ENCODE measurements at regions not wholly inside any gene's neighbourhood (a gene's known extent, or its start where the extent isn't known, plus 50 kb on each side); places are given as distances from the start of the nearest gene placed in this dataset.

DNA sequence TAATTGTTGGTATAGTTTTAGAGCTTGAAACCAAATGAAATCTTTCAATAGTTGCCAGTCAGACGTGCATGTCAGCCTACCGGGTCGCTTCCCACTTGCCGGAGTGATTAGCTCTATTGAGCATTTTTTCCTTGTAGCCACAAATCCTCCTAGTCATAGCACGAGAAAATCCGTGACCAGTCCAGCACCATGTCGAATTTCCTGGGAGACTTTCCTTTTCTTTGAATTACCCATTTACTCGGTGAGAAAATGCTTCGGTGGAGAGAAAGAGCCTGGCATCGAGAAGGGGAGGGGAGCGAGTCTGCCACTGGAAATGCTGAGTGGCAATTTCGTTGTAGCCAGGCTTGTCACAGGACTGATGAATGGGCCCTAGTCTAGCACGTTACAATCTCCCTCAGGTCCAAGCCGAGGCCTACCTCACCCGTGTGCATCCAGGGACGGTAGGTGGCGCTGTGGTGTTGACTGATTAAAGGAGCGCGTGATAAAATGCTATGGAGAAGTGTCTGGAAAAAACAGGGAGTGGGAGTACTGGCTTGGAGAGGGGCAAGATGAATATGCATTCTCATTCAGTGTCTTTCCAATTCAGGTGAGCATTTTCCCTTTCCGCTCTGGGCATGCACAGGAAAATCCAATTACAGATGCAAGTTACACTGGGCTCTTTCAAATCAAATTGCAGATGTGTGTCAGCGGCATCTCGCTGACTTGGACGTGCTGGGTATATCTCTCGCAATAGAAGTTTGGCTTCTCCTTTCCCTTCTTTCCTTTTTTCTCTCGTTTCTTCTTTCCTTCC lies 238.8 kb downstream of the EDEM1 start:
- in situ Hi-C loops (cut with MboI; ENCODE audit: low sequenced_read_pairs): loop anchor here (25.0 kb wide), 1 partner anchor 311 kb away; no protein-coding TSS in a partner anchor

GRCh38 chr3:5427021-5427420 lies 239.5 kb downstream of the EDEM1 start:
- in situ Hi-C loops (cut with MboI; ENCODE audit: low sequenced_read_pairs): loop anchor here (25.0 kb wide), 1 partner anchor 310 kb away; no protein-coding TSS in a partner anchor

GRCh38 chr3:5427938-5428337 lies 240.4 kb downstream of the EDEM1 start:
- in situ Hi-C loops (cut with MboI; ENCODE audit: low sequenced_read_pairs): loop anchor here (25.0 kb wide), 1 partner anchor 309 kb away; no protein-coding TSS in a partner anchor

- in situ Hi-C loops (cut with MboI; ENCODE audit: low sequenced_read_pairs): loop anchor here (25.0 kb wide), 1 partner anchor 308 kb away; no protein-coding TSS in a partner anchor
These were observed 241.4 kb downstream of the EDEM1 start for GRCh38 chr3:5428607-5429516.

GRCh38 chr3:5429517-5429890 lies 242.0 kb downstream of the EDEM1 start:
- in situ Hi-C loops (cut with MboI; ENCODE audit: low sequenced_read_pairs): loop anchor here (25.0 kb wide), 1 partner anchor 308 kb away; no protein-coding TSS in a partner anchor

DNA sequence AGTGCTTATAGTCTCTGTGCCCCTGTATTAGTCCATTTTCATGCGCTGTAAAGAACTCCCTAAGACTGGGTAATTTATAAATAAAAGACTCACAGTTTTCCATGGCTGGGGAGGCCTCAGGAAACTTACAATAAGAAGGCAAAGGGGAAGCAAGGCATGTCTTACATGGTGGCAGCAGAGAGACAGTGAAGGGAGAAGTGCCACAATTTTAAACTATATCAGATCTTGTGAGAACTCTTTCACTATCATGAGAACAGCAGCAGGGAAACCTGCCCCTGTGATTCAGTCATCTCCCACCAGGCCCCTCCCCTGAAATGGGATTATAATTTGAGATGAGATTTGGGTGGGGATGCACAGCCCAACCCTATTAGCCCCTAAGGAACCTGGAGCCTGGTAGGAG lies 243.2 kb downstream of the EDEM1 start:
- in situ Hi-C loops (cut with MboI; ENCODE audit: low sequenced_read_pairs): loop anchor here (25.0 kb wide), 1 partner anchor 307 kb away; no protein-coding TSS in a partner anchor

DNA sequence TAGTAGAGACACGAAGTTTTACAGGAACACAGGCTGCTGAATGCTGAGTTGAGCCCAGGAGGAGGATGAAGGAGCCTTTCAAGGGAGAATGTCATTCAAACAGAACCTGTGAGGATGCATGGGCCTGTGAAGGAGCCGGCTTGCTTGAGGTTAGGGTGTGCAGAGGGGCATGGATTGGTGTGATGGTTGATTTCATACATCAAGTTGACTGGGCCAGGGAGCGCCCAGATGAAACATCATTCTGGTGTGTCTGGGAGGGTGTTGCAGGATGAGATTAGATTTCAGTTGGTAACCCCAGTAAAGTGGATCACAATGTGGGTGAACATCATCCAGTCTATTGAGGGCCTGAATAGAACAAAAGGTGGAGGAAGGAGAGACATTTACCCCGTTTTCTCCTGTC lies 243.6 kb downstream of the EDEM1 start:
- in situ Hi-C loops (cut with MboI; ENCODE audit: low sequenced_read_pairs): loop anchor here (25.0 kb wide), 1 partner anchor 306 kb away; no protein-coding TSS in a partner anchor

DNA sequence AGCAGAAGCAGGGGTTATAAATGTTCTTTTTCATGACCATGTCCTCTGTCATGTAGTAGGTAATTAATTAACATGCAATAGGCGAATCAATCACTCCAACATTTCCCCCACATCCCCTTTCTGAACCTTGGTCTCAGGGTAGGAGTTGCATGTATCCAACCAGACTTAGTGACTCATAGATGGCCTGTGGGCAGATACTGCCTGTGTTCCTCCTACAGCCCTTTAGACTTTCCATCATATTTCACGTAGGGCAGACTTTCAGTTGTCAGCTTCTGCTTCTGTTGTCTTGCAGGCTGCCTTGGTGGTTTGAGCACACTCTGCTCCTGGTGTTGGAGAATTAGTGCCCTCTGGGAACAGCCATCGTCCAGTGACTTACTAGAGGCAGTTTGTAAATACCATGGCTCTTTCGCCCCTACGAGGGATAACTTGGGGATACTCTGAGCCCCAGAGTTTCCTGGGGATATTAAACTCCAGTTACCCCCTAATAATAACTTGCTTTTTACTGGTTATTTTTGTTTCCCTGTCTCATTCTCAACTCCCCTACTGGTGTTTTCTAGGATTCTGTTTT lies 244.4 kb downstream of the EDEM1 start:
- in situ Hi-C loops (cut with MboI; ENCODE audit: low sequenced_read_pairs): loop anchor here (25.0 kb wide), 1 partner anchor 305 kb away; no protein-coding TSS in a partner anchor

- in situ Hi-C loops (cut with MboI; ENCODE audit: low sequenced_read_pairs): loop anchor here (25.0 kb wide), 1 partner anchor 300 kb away; no protein-coding TSS in a partner anchor
These were observed 249.8 kb downstream of the EDEM1 start for GRCh38 chr3:5437296-5437782.

DNA sequence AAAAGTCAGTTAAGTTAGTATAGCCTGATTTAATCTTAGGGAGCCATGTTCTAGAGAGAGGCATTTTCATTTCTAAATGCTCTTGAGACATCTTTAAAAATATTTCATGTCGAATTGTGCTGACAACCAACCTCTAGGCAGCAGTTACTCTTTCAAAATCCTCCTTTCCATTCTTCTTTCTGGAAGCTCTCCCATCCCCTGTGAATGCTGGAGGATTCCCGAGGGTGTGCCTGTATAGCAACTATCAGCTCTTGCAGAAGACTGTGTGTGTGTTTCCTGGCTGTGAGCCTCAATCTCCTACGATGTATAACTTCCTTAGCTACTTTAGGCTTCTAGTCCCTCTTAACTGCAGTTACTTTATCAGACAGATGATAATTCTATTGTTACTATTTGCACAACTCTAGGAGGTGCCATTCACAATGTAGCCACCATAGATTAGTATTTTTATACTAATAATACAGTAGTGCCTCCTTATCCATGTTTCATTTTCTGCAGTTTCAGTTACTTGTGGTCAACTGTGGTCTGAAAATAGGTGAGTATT lies 250.3 kb downstream of the EDEM1 start:
- in situ Hi-C loops (cut with MboI; ENCODE audit: low sequenced_read_pairs): loop anchor here (25.0 kb wide), 1 partner anchor 299 kb away; no protein-coding TSS in a partner anchor

DNA sequence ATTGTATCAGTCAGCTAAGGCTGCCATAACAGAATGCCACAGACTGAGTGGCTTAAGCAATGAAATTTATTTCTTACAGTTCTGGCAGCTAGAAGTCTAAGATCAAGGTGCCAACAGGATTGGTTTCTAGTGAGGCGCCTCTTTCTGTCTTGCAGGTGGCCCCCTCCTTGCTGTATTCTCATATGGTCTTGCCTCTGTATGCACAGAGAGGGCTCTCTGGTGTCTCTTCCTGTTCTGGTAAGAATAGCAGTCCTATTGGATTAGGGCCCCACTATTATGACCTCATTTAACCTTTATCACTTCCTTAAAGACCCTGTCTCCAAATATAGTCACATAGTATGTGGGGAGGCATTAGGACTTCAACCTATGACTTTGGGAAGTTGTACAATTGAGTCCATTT lies 253.9 kb downstream of the EDEM1 start:
- in situ Hi-C loops (cut with MboI; ENCODE audit: low sequenced_read_pairs): loop anchor here (25.0 kb wide), 1 partner anchor 296 kb away; no protein-coding TSS in a partner anchor

DNA sequence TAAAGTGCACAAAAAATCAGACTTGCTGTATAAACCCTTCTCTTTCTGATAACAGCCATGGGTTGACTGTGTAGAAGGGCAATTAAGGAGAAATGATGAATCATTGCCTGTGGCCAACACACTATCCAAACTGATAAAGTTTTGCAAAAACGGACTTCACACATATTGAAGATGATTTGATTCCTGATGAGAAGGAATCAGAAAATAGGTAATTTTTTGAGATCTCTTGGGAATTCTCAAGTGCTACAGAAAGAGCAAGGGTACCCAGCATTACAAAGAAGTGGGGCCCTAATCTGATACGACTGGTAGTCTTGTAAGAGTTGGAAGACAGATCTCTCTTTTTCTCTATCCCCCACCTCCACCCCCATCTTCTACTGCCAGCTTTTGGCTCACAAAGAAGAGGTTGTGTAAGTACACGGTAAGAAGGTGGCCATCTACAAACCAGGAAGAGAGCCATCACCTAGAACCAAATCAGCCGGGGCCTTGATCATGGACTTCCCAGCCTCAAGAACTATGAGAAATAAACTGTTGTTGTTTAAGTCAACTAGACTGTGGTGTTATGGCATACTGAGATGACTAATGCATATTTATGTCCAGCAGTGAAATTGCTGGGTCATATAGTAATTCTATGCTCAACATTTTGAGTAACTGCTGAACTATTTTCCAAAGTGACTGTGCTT lies 254.7 kb downstream of the EDEM1 start:
- in situ Hi-C loops (cut with MboI; ENCODE audit: low sequenced_read_pairs): loop anchor here (25.0 kb wide), 1 partner anchor 295 kb away; no protein-coding TSS in a partner anchor

- in situ Hi-C loops (cut with MboI; ENCODE audit: low sequenced_read_pairs): loop anchor here (25.0 kb wide), 1 partner anchor 295 kb away; no protein-coding TSS in a partner anchor
These were observed 255.3 kb downstream of the EDEM1 start for GRCh38 chr3:5442786-5443138.

DNA sequence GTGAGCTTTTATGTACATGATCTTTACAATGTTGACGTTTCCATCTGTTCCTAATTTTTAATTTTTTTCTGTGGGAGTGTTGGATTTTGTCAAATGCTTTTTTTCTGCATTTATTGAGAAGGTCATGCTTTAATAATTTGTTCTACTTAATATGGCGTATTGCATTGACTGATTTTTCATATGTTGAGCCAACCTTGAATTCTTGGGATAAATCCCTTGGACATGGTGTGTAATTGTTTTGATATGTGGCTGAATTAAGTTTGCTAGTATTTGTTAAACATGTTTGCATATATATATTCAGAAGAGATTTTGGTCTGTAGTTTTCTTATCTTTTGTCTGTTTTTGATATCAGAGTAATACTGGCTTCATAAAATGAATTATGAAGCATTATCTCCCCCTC lies 256.7 kb downstream of the EDEM1 start:
- in situ Hi-C loops (cut with MboI; ENCODE audit: low sequenced_read_pairs): loop anchor here (25.0 kb wide), 1 partner anchor 293 kb away; no protein-coding TSS in a partner anchor

- in situ Hi-C loops (cut with MboI; ENCODE audit: low sequenced_read_pairs): loop anchor here (25.0 kb wide), 1 partner anchor 292 kb away; no protein-coding TSS in a partner anchor
These were observed 258.2 kb downstream of the EDEM1 start for GRCh38 chr3:5445676-5446201.

DNA sequence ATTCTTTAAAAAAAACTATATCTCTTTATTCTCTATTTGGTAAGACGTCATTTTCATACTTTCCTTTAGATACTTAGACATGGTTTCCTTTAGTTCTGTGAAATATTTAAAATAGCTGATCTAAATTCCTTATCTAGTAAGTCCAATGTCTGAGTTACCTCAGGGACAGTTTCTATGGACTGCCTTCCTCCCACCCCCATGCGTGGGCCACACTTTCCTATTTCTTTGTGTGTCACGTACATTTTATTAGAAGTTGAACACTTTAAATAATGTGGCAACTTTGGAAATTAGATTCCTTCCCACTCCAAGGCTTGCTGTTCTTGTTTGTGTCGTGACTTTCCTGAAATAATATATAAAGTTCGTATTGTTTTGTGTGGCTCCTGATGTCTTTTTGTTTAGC lies 260.7 kb downstream of the EDEM1 start:
- in situ Hi-C loops (cut with MboI; ENCODE audit: low sequenced_read_pairs): loop anchor here (25.0 kb wide), 1 partner anchor 289 kb away; no protein-coding TSS in a partner anchor

- in situ Hi-C loops (cut with MboI; ENCODE audit: low sequenced_read_pairs): loop anchor here (25.0 kb wide), 1 partner anchor 288 kb away; no protein-coding TSS in a partner anchor
These were observed 261.3 kb downstream of the EDEM1 start for GRCh38 chr3:5448816-5449215.

- in situ Hi-C loops (cut with MboI; ENCODE audit: low sequenced_read_pairs): no loop called here
These were observed 268.7 kb downstream of the EDEM1 start for GRCh38 chr3:5456199-5456598.

- in situ Hi-C loops (cut with MboI; ENCODE audit: low sequenced_read_pairs): no loop called here
These were observed 271.0 kb downstream of the EDEM1 start for GRCh38 chr3:5458526-5458925.
